Uterus (tissue), 3 donors: ENCODE measurements at regions not wholly inside any gene's neighbourhood (a gene's known extent, or its start where the extent isn't known, plus 50 kb on each side); places are given as distances from the start of the nearest gene placed in this dataset.
"Not testable (repeated sequence)": the region's sequence is repeated elsewhere in the genome, so short reads cannot be mapped to it uniquely, and the experiment has no call there.

Experiments used
- DNase-seq, 2 donors: peaks; one replicate each; pipeline ENCODE4 v3.0.0-alpha.2; 2019 to 2020
- H3K27ac ChIP-seq, 2 donors: fragments of 200-600 bp; sonication (generic); 1 replicate in 1 of 2; 2 replicates in 1 of 2; pipeline ENCODE4 v1.5.1; 2016 to 2018
- H3K27me3 ChIP-seq, 2 donors: fragments of 200-600 bp; sonication (generic); one replicate each; pipeline ENCODE4 v1.5.1; 2018 to 2019; ENCODE audit warnings: control low read depth in 1 of 2
- H3K36me3 ChIP-seq, 2 donors: fragments of 200-600 bp; sonication (generic); one replicate each; pipeline ENCODE4 v1.5.1; 2019; ENCODE audit warnings: control low read depth in 1 of 2
- H3K4me1 ChIP-seq, 2 donors: fragments of 200-600 bp; sonication (generic); one replicate each; pipeline ENCODE4 v1.5.1; 2018 to 2019; ENCODE audit warnings: control low read depth in 1 of 2
- H3K4me3 ChIP-seq, 2 donors: fragments of 200-600 bp; sonication (generic); 1 replicate in 1 of 2; 2 replicates in 1 of 2; pipeline ENCODE4 v1.5.1; 2018 to 2019; ENCODE audit warnings: mild to moderate bottlenecking in 1 of 2
- H3K9me3 ChIP-seq, 2 donors: fragments of 200-600 bp; sonication (generic); one replicate each; pipeline ENCODE4 v1.5.1; 2019; ENCODE audit warnings: control low read depth in 1 of 2
- CTCF ChIP-seq, 4 experiments: fragments of 200-600 bp in 2 of 4; fragments of 450-650 bp in 2 of 4; sonication (generic) in 2 of 4; IDR thresholded peaks; one replicate each; pipeline ENCODE4 v1.5.1; 2016 to 2019; ENCODE audit warnings: antibody characterized with exemption in 4 of 4, mild to moderate bottlenecking in 2 of 4, moderate library complexity in 1 of 4
- POLR2A ChIP-seq, 2 donors: fragments of 450-650 bp; IDR thresholded peaks; one replicate each; pipeline ENCODE4 v1.6.1; 2016; ENCODE audit warnings: antibody characterized with exemption in 2 of 2, mild to moderate bottlenecking in 1 of 2, moderate library complexity in 1 of 2
- intact Hi-C: fragments of 100-400 bp; cut with DNase I; formaldehyde crosslinking; loops from one replicate; pipeline ENCODE4 v1.15.1; 2023; ENCODE audit warnings: low total_unique reads
- donor health status: DM: yes; HTN: yes; CAD: no.

GRCh38 chr22:22058633-22059290, 76.2 kb upstream of the TOP3B start:
- Histone ChIP-seq H3K4me3 (no peak overlapping the region), H3K27ac (no peak overlapping the region), H3K27me3 (no peaks in the 10 kb centered on the region), H3K9me3 (no peaks in the 10 kb centered on the region), H3K4me1 (no peaks in the 10 kb centered on the region), H3K36me3 (no peaks in the 10 kb centered on the region)
- intact Hi-C loops: no loop called here
- no peak for DNase-seq
- no peak for TF ChIP-seq CTCF (IDR thresholded peaks at IDR 0.05)
- no peak for TF ChIP-seq POLR2A (IDR thresholded peaks at IDR 0.05)

GRCh38 chr22:22057617-22058378, 75.2 kb upstream of the TOP3B start:
- no peak for DNase-seq
- Histone ChIP-seq H3K4me1 (no peaks in the 10 kb centered on the region), H3K9me3 (no peaks in the 10 kb centered on the region), H3K27ac (no peak overlapping the region), H3K4me3 (no peak overlapping the region), H3K36me3 (no peaks in the 10 kb centered on the region), H3K27me3 (no peaks in the 10 kb centered on the region)
- TF ChIP-seq CTCF (IDR thresholded peaks at IDR 0.05) (no peak), POLR2A (IDR thresholded peaks at IDR 0.05) (no peak)
- intact Hi-C loops: no loop called here

GRCh38 chr22:22056809-22057594, 74.4 kb upstream of the TOP3B start:
- H3K27ac ChIP-seq, H3K27me3 ChIP-seq, H3K4me3 ChIP-seq, H3K9me3 ChIP-seq, H3K4me1 ChIP-seq, DNase-seq, H3K36me3 ChIP-seq, intact Hi-C loops: not testable (repeated sequence)

- H3K36me3 ChIP-seq, DNase-seq, H3K4me3 ChIP-seq, intact Hi-C loops, H3K9me3 ChIP-seq, H3K4me1 ChIP-seq, H3K27ac ChIP-seq: not testable (repeated sequence)
- H3K27me3 ChIP-seq: peaks cover 0 to 15% of the 10 kb centered on the region in 2 donors
Observed at GRCh38 chr22:22052548-22053139, 70.1 kb upstream of the TOP3B start.

GRCh38 chr22:22051032-22051431, 68.4 kb upstream of the TOP3B start:
- intact Hi-C loops: not testable (repeated sequence)

GRCh38 chr22:22050141-22050775, 67.7 kb upstream of the TOP3B start:
- Histone ChIP-seq H3K36me3 (no peaks in the 10 kb centered on the region), H3K9me3 (no peaks in the 10 kb centered on the region), H3K4me1 (no peaks in the 10 kb centered on the region), H3K27me3 (peaks cover 0 to 15% of the 10 kb centered on the region in 2 donors), H3K4me3 (no peak overlapping the region), H3K27ac (no peak overlapping the region)
- TF ChIP-seq POLR2A (IDR thresholded peaks at IDR 0.05) (no peak), CTCF (IDR thresholded peaks at IDR 0.05) (no peak)
- intact Hi-C loops: no loop called here
- DNase-seq: no peak

More at GRCh38 chr22:22051032-22051431, 68.4 kb upstream of the TOP3B start:
- not testable (repeated sequence) for H3K9me3 ChIP-seq, H3K4me3 ChIP-seq, DNase-seq, H3K36me3 ChIP-seq, H3K27ac ChIP-seq, H3K4me1 ChIP-seq
- H3K27me3 ChIP-seq: peaks cover 0 to 15% of the 10 kb centered on the region in 2 donors
